Suprapubic skin (tissue), 4 donors: ENCODE measurements at regions not wholly inside any gene's neighbourhood (a gene's known extent, or its start where the extent isn't known, plus 50 kb on each side); places are given as distances from the start of the nearest gene placed in this dataset.

ENCODE experiments used
- POLR2A ChIP-seq, 2 donors: fragments of 450-650 bp; IDR thresholded peaks; one replicate each; pipeline ENCODE4 v1.6.1; 2017; ENCODE audit warnings: antibody characterized with exemption in 2 of 2, mild to moderate bottlenecking in 2 of 2, moderate library complexity in 2 of 2
- POLR2AphosphoS5 ChIP-seq, 3 donors: sonication (generic); formaldehyde crosslinking; IDR thresholded peaks; one replicate each; pipeline ENCODE4 v1.6.1; 2017; ENCODE audit warnings: antibody characterized with exemption in 3 of 3
- TF ChIP-seq, protein P1 (sequence below), 2 donors: fragments of 200-600 bp in 1 of 2; fragments of 450-650 bp in 1 of 2; sonication (generic) in 1 of 2; IDR thresholded peaks; one replicate each; pipeline ENCODE4 v1.5.1; 2016 to 2019; ENCODE audit warnings: antibody characterized with exemption in 2 of 2, mild to moderate bottlenecking in 1 of 2, moderate library complexity in 1 of 2

DNA sequence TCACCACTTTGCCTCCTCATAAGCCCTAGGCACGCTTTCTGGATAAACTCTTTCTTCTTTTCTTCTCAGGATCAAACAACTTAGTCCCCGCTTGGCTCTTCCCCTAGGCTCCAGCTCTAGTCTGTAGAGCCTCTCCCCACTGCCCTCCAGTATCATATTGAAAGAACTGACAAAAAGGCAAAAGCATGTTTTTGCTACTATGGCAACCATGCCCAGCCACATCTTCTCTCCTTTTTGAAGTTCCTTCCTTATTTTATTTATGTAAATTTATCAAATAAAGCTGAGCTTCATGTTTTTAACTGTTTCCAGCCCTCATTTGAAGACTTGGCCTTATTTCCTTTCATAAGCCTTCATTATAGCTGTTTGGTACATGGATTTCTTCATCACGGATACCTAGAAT lies 86.0 kb upstream of the LIMCH1 start:
- TF ChIP-seq POLR2A (IDR thresholded peaks at IDR 0.05) (no peak), POLR2AphosphoS5 (IDR thresholded peaks at IDR 0.05) (no peak)
- TF ChIP-seq, protein P1, sequence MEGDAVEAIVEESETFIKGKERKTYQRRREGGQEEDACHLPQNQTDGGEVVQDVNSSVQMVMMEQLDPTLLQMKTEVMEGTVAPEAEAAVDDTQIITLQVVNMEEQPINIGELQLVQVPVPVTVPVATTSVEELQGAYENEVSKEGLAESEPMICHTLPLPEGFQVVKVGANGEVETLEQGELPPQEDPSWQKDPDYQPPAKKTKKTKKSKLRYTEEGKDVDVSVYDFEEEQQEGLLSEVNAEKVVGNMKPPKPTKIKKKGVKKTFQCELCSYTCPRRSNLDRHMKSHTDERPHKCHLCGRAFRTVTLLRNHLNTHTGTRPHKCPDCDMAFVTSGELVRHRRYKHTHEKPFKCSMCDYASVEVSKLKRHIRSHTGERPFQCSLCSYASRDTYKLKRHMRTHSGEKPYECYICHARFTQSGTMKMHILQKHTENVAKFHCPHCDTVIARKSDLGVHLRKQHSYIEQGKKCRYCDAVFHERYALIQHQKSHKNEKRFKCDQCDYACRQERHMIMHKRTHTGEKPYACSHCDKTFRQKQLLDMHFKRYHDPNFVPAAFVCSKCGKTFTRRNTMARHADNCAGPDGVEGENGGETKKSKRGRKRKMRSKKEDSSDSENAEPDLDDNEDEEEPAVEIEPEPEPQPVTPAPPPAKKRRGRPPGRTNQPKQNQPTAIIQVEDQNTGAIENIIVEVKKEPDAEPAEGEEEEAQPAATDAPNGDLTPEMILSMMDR (IDR thresholded peaks at IDR 0.05) = no peak
